Neural cell (in vitro differentiated cells): ENCODE measurements at regions not wholly inside any gene's neighbourhood (a gene's known extent, or its start where the extent isn't known, plus 50 kb on each side); places are given as distances from the start of the nearest gene placed in this dataset.

Experiments used
- H2AFZ ChIP-seq: fragments of 200-600, 300-800 bp; sonication (generic), shearing (Covaris generic); 2 replicates; pipeline ENCODE4 v1.6.0; 2014; ENCODE audit warnings: low read depth, mild to moderate bottlenecking, antibody characterized with exemption, low read length, moderate library complexity
- H3F3A ChIP-seq: fragments of 200-600 bp; shearing (Covaris generic); 2 replicates; pipeline ENCODE4 v1.6.1; 2016; ENCODE audit warnings: mild to moderate bottlenecking, moderate library complexity, mixed read lengths, antibody characterized with exemption, low read length; ENCODE audit not compliant: insufficient read depth, poor library complexity, severe bottlenecking
- H3K27ac ChIP-seq: fragments of 200-600, 300-800 bp; sonication (generic), shearing (Covaris generic); 2 replicates; pipeline ENCODE4 v1.5.1; 2014; ENCODE audit warnings: mild to moderate bottlenecking, low read length, moderate library complexity
- H3K27me3 ChIP-seq: fragments of 300-800, 200-600 bp; sonication (generic), shearing (Covaris generic); 2 replicates; pipeline ENCODE4 v1.6.0; 2014; ENCODE audit warnings: mild to moderate bottlenecking, low read depth, low read length, moderate library complexity; ENCODE audit not compliant: insufficient read depth
- H3K36me3 ChIP-seq: fragments of 300-800, 200-600 bp; sonication (generic), shearing (Covaris generic); 2 replicates; pipeline ENCODE4 v1.5.1; 2014; ENCODE audit warnings: mild to moderate bottlenecking, antibody characterized with exemption, low read length, moderate library complexity; ENCODE audit not compliant: insufficient read depth
- H3K4me2 ChIP-seq: fragments of 300-800, 200-600 bp; sonication (generic), shearing (Covaris generic); 2 replicates; pipeline ENCODE4 v1.6.0; 2014; ENCODE audit warnings: mild to moderate bottlenecking, low read length
- H3K4me3 ChIP-seq: fragments of 300-800, 200-600 bp; sonication (generic), shearing (Covaris generic); 2 replicates; pipeline ENCODE4 v1.5.1; 2014; ENCODE audit warnings: mild to moderate bottlenecking, low read length, moderate library complexity
- H3K79me2 ChIP-seq: fragments of 200-600 bp; shearing (Covaris generic); replicated peaks from 2 replicates; pipeline ENCODE4 v1.6.0; 2014; ENCODE audit warnings: mild to moderate bottlenecking, low read length, moderate library complexity; ENCODE audit not compliant: insufficient read depth
- H3K9ac ChIP-seq: fragments of 300-800, 200-600 bp; sonication (generic), shearing (Covaris generic); 2 replicates; pipeline ENCODE4 v1.6.1; 2016; ENCODE audit warnings: mild to moderate bottlenecking, low read length, mixed read lengths
- H3K9me2 ChIP-seq: fragments of 200-600 bp; shearing (Covaris generic); 2 replicates; pipeline ENCODE4 v1.6.1; 2016; ENCODE audit warnings: mild to moderate bottlenecking, low read length, mixed read lengths; ENCODE audit not compliant: insufficient read depth
- H3K9me3 ChIP-seq: fragments of 200-600, 300-800 bp; sonication (generic), shearing (Covaris generic); 2 replicates; pipeline ENCODE4 v1.6.1; 2016; ENCODE audit warnings: mild to moderate bottlenecking, mixed run types, low read length, moderate library complexity, mixed read lengths
- H4K20me1 ChIP-seq: fragments of 200-600 bp; shearing (Covaris generic); 2 replicates; pipeline ENCODE4 v1.6.1; 2016; ENCODE audit warnings: mild to moderate bottlenecking, mixed run types; ENCODE audit not compliant: insufficient read depth
- CTCF ChIP-seq: fragments of 450-650 bp; IDR thresholded peaks from 2 replicates; pipeline ENCODE4 v1.5.1; 2014; ENCODE audit warnings: antibody characterized with exemption, mild to moderate bottlenecking, moderate library complexity; ENCODE audit not compliant: poor library complexity, severe bottlenecking
- EP300 ChIP-seq: fragments of 450-650 bp; conservative IDR thresholded peaks from 2 replicates; pipeline ENCODE4 v1.6.1; 2014; ENCODE audit warnings: antibody characterized with exemption, mild to moderate bottlenecking, moderate library complexity; ENCODE audit not compliant: poor library complexity, severe bottlenecking
- EZH2 ChIP-seq: fragments of 200-600, 300-800 bp; shearing (Covaris generic), sonication (generic); IDR thresholded peaks from 2 replicates; pipeline ENCODE4 v1.6.1; 2014; ENCODE audit warnings: antibody characterized with exemption, low read length, borderline replicate concordance, mild to moderate bottlenecking; ENCODE audit not compliant: insufficient read depth, poor library complexity, severe bottlenecking
- MXI1 ChIP-seq: fragments of 450-650 bp; conservative IDR thresholded peaks from 2 replicates; pipeline ENCODE4 v1.6.1; 2014; ENCODE audit warnings: antibody characterized with exemption, mild to moderate bottlenecking; ENCODE audit not compliant: poor library complexity, severe bottlenecking
- POLR2AphosphoS5 ChIP-seq: IDR thresholded peaks from 2 replicates; pipeline ENCODE4 v1.6.1; 2012
- RAD21 ChIP-seq: fragments of 450-650 bp; conservative IDR thresholded peaks from 2 replicates; pipeline ENCODE4 v1.6.1; 2014; ENCODE audit warnings: antibody characterized with exemption, mild to moderate bottlenecking, moderate library complexity
- REST ChIP-seq: IDR thresholded peaks from 2 replicates; pipeline ENCODE4 v1.6.1; 2012; ENCODE audit warnings: borderline replicate concordance
- SMC3 ChIP-seq: fragments of 450-650 bp; conservative IDR thresholded peaks from 2 replicates; pipeline ENCODE4 v1.6.1; 2014; ENCODE audit warnings: antibody characterized with exemption, mild to moderate bottlenecking, moderate library complexity; ENCODE audit not compliant: poor library complexity
- TAF1 ChIP-seq: IDR thresholded peaks from 2 replicates; pipeline ENCODE4 v1.6.1; 2012; ENCODE audit warnings: low read depth

GRCh38 chr10:89836840-89837164, 135.4 kb downstream of the KIF20B start:
- Histone ChIP-seq H2AFZ (no peak overlapping the region), H3K4me3 (no peak overlapping the region), H3K79me2 (no peaks in the 10 kb centered on the region), H3K36me3 (no peaks in the 10 kb centered on the region), H3K9me3 (no peaks in the 10 kb centered on the region), H3K27ac (no peak overlapping the region), H3K4me2 (no peak overlapping the region), H3K9me2 (no peaks in the 10 kb centered on the region), H3F3A (no peaks in the 10 kb centered on the region), H3K27me3 (no peaks in the 10 kb centered on the region), H3K9ac (no peak overlapping the region), H4K20me1 (no peaks in the 10 kb centered on the region)
- no peak for TF ChIP-seq RAD21
- no peak for TF ChIP-seq CTCF

GRCh38 chr10:89837165-89838043, 136.0 kb downstream of the KIF20B start:
- Histone ChIP-seq H3F3A (no peaks in the 10 kb centered on the region), H3K9me2 (no peaks in the 10 kb centered on the region), H3K27ac (no peak overlapping the region), H3K36me3 (no peaks in the 10 kb centered on the region), H2AFZ (no peak overlapping the region), H3K4me3 (no peak overlapping the region), H3K4me2 (no peak overlapping the region), H3K9me3 (no peaks in the 10 kb centered on the region), H4K20me1 (no peaks in the 10 kb centered on the region), H3K9ac (no peak overlapping the region), H3K79me2 (no peaks in the 10 kb centered on the region), H3K27me3 (no peaks in the 10 kb centered on the region)
- TF ChIP-seq SMC3 = no peak
- TF ChIP-seq MXI1 = no peak
- TF ChIP-seq TAF1 = no peak
- TF ChIP-seq REST = no peak
- TF ChIP-seq EP300 = no peak
- no peak for TF ChIP-seq RAD21
- TF ChIP-seq POLR2AphosphoS5 = no peak
- TF ChIP-seq CTCF = no peak
- TF ChIP-seq EZH2 = no peak
